Osteocyte (in vitro differentiated cells): ENCODE measurements at regions not wholly inside any gene's neighbourhood (a gene's known extent, or its start where the extent isn't known, plus 50 kb on each side); places are given as distances from the start of the nearest gene placed in this dataset.
"Not testable (repeated sequence)": the region's sequence is repeated elsewhere in the genome, so short reads cannot be mapped to it uniquely, and the experiment has no call there.

ENCODE experiments used
- DNase-seq: peaks from one replicate; pipeline ENCODE4 v3.0.0; 2021; ENCODE audit warnings: mixed read lengths; ENCODE audit not compliant: unreplicated experiment; ENCODE audit errors: extremely low spot score
- H3K27ac Mint-ChIP-seq: one replicate; pipeline ENCODE4 v1.8.0; 2021; ENCODE audit warnings: mild to moderate bottlenecking, mixed read lengths; ENCODE audit not compliant: unreplicated experiment
- H3K27me3 Mint-ChIP-seq: one replicate; pipeline ENCODE4 v1.8.0; 2021; ENCODE audit warnings: mixed read lengths; ENCODE audit not compliant: unreplicated experiment
- H3K36me3 Mint-ChIP-seq: one replicate; pipeline ENCODE4 v1.8.0; 2021; ENCODE audit warnings: mixed read lengths; ENCODE audit not compliant: unreplicated experiment
- H3K4me1 Mint-ChIP-seq: one replicate; pipeline ENCODE4 v1.8.0; 2021; ENCODE audit warnings: mixed read lengths; ENCODE audit not compliant: unreplicated experiment
- H3K4me3 Mint-ChIP-seq: one replicate; pipeline ENCODE4 v1.8.0; 2021; ENCODE audit warnings: mild to moderate bottlenecking, moderate library complexity, mixed read lengths; ENCODE audit not compliant: unreplicated experiment
- H3K9me3 Mint-ChIP-seq: one replicate; pipeline ENCODE4 v1.8.0; 2021; ENCODE audit warnings: mixed read lengths; ENCODE audit not compliant: unreplicated experiment
- TF ChIP-seq, protein P1 (sequence below): fragments of 200-600 bp; sonication (generic); IDR thresholded peaks from 2 replicates; pipeline ENCODE4 v1.5.0; 2021; ENCODE audit warnings: antibody characterized with exemption, mild to moderate bottlenecking, moderate library complexity

DNA sequence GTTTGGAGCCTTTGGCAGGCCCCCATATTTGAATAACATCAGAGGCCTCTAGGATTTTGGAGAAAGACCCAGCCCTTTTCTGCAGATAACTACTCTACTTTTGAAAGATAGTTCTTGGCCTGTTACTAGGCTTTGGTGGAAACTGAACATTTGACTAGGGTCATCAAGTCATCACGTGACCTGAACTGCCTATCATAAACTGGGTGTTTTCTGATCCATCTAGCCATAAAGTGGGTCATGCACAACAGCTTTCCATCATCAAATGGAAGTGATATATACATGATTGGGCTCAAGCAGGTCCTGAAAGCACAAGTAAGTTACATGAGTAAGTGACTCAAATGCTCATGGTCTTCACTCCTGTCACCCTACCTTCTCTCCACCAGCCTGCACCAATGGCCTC, 552.3 kb upstream of the GRM3 start:
- no peak for DNase-seq
- H3K27ac Mint-ChIP-seq = no peak overlapping the region
- H3K27me3 Mint-ChIP-seq = no peaks in the 10 kb centered on the region
- H3K36me3 Mint-ChIP-seq = no peaks in the 10 kb centered on the region
- no peaks in the 10 kb centered on the region for H3K4me1 Mint-ChIP-seq
- peaks cover 15% of the 10 kb centered on the region for H3K9me3 Mint-ChIP-seq
- TF ChIP-seq, protein P1, sequence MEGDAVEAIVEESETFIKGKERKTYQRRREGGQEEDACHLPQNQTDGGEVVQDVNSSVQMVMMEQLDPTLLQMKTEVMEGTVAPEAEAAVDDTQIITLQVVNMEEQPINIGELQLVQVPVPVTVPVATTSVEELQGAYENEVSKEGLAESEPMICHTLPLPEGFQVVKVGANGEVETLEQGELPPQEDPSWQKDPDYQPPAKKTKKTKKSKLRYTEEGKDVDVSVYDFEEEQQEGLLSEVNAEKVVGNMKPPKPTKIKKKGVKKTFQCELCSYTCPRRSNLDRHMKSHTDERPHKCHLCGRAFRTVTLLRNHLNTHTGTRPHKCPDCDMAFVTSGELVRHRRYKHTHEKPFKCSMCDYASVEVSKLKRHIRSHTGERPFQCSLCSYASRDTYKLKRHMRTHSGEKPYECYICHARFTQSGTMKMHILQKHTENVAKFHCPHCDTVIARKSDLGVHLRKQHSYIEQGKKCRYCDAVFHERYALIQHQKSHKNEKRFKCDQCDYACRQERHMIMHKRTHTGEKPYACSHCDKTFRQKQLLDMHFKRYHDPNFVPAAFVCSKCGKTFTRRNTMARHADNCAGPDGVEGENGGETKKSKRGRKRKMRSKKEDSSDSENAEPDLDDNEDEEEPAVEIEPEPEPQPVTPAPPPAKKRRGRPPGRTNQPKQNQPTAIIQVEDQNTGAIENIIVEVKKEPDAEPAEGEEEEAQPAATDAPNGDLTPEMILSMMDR = no peak
- H3K4me3 Mint-ChIP-seq = no peak overlapping the region

DNA sequence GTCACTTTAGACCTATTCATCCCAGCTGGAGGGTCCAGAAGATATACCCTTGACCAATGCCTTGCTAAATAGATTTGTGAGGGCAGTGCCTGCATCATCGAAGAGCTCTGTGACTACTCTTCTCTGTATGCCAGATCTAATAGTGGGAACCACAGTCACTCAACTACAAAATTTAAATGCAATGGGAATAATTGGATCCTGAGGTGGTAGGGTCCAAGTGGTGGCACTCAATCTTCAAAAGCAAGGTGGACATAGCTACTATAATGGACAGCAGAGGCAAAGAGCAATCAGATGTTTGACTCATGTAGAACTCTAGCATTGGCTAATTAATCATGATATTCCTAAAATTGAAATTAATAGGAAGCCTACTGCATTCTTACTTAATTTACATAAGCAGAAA, 554.3 kb upstream of the GRM3 start:
- TF ChIP-seq, protein P1 = no peak
- H3K4me1 Mint-ChIP-seq = no peaks in the 10 kb centered on the region

DNA sequence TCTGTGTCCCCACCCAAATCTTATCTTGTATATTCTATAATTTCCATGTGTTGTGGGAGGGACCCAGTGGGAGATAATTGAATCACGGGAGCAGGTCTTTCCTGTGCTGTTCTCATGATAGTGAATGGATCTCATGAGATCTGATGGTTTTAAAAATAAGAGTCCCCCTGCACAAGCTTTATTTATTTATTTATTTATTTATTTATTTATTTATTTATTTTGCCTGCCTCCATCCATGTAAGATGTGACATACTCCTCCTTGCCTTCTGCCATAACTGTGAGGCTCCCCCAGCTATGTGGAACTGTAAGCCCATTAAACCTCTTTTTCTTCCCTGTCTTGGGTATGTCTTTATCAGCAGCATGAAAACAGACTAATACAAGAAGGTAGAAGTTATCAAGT, 579.1 kb upstream of the GRM3 start:
- not testable (repeated sequence) for DNase-seq, H3K36me3 Mint-ChIP-seq, H3K27me3 Mint-ChIP-seq, H3K4me3 Mint-ChIP-seq, H3K27ac Mint-ChIP-seq, H3K4me1 Mint-ChIP-seq
- peaks cover 11% of the 10 kb centered on the region for H3K9me3 Mint-ChIP-seq

More for the DNA sequence above, 554.3 kb upstream of the GRM3 start:
- DNase-seq = no peak
- H3K27me3 Mint-ChIP-seq = no peaks in the 10 kb centered on the region
- no peak overlapping the region for H3K27ac Mint-ChIP-seq
- H3K36me3 Mint-ChIP-seq = no peaks in the 10 kb centered on the region
- peaks cover 15% of the 10 kb centered on the region for H3K9me3 Mint-ChIP-seq
- H3K4me3 Mint-ChIP-seq = no peak overlapping the region

DNA sequence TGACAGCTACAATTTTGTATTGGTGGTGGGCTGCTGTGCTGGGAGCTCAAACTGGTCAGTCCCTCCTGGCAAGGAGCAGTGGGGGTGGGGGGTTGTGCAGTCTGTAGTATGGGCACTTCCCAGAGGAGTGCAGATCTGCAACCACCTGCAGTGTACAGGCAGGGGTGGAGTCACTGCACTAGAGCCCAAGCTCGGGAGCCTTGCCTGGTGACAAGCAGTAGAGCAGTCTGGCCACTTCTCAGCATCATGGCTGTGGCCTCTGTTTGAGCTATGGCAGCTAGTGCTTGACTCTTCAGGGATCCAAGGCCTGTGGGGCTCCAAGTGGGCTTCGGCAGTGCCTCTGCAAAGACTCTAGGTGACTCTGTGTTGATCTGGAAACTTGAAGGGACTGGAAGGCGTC, 585.1 kb upstream of the GRM3 start:
- no peaks in the 10 kb centered on the region for H3K36me3 Mint-ChIP-seq
- no peak for DNase-seq
- H3K27me3 Mint-ChIP-seq = no peaks in the 10 kb centered on the region
- H3K9me3 Mint-ChIP-seq = peaks cover 25% of the 10 kb centered on the region
- no peak overlapping the region for H3K4me3 Mint-ChIP-seq
- no peaks in the 10 kb centered on the region for H3K4me1 Mint-ChIP-seq
- TF ChIP-seq, protein P1 = no peak
- H3K27ac Mint-ChIP-seq = no peak overlapping the region

DNA sequence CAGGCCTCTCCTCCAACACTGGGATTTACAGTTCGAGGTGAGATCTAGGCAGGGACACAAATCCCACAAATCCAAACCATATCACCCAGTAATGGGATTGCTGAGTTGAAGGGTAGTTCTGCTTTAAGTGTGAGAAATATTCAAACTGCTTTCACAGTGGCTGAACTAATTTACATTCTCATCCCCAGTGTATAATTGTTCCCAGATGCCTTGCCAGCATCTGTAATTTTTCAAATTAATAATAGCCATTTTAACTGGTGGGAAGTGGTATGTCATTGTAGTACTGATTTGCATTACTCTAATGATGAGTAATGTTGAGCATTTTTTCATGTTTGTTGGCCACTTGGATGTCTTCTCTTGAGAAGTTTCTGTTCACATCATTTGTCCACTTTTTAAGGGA, 592.8 kb upstream of the GRM3 start:
- Mint-ChIP-seq H3K9me3 (no peaks in the 10 kb centered on the region), H3K4me1 (no peaks in the 10 kb centered on the region), H3K27me3 (peaks cover 4% of the 10 kb centered on the region), H3K36me3 (no peaks in the 10 kb centered on the region), H3K4me3 (no peak overlapping the region), H3K27ac (no peak overlapping the region)
- TF ChIP-seq, protein P1 = no peak
- no peak for DNase-seq

DNA sequence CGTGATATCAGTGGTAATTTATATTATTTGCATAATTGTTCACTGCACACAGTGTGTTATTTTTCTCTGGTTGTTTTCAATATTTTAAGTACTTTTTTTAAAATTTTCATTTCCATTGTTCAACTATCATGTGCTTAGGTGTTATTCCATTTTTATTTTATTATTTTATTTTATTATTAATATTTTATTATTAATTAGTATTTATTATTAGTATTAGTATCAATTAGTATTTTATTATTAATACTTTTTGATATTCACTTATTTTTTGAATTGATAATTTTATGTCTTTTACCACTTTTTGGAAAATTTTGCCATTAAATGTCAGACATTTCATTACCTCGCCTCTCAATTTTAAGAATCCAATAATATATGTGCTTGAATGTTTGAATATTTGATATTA, 593.8 kb upstream of the GRM3 start:
- Mint-ChIP-seq H3K27me3 (peaks cover 7% of the 10 kb centered on the region), H3K9me3 (no peaks in the 10 kb centered on the region), H3K4me3 (no peak overlapping the region), H3K27ac (no peak overlapping the region), H3K4me1 (no peaks in the 10 kb centered on the region), H3K36me3 (no peaks in the 10 kb centered on the region)
- TF ChIP-seq, protein P1 = no peak
- no peak for DNase-seq

DNA sequence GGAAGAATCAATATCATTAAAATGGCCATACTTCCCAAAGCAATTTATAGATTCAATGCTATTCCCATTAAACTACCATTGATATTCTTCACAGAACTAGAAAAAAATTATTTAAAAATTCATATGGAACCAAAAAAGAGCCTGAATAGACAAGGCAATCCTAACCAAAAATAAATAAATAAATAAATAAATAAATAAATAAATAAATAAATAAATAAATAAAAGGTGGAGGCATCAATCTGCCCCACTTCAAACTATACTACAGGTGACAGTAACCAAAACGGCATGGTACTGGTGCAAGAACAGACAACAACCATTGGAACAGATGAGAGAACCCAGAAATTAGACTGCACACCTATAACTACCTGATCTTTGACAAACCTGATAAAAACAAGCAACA, 598.5 kb upstream of the GRM3 start:
- H3K27ac Mint-ChIP-seq, H3K27me3 Mint-ChIP-seq, H3K4me3 Mint-ChIP-seq, H3K36me3 Mint-ChIP-seq, H3K4me1 Mint-ChIP-seq, DNase-seq, H3K9me3 Mint-ChIP-seq: not testable (repeated sequence)
